ENCODE measurements at regions not wholly inside any gene's neighbourhood (a gene's known extent, or its start where the extent isn't known, plus 50 kb on each side); places are given as distances from the start of the nearest gene placed in this dataset.

- Histone ChIP-seq H3K9ac (ENCODE audit: insufficient read depth, low read length, poor library complexity, severe bottlenecking) (no peak overlapping the region), H3K4me2 (replicated peaks; ENCODE audit: extremely low read depth, low read length, poor library complexity, severe bottlenecking) (no peak overlapping the region), H3K4me3 (replicated peaks in 1 of 3; ENCODE audit: low read depth in 2 of 3, low read length in 3 of 3) (no peak overlapping the region), H3K79me2 (ENCODE audit: insufficient read depth, low read length) (no peaks in the 10 kb centered on the region), H3K27me3 (ENCODE audit: control insufficient read depth in 2 of 2, insufficient read depth in 2 of 2, low read length in 2 of 2) (no peaks in the 10 kb centered on the region), H3K4me1 (ENCODE audit: control insufficient read depth in 1 of 2, insufficient read depth in 2 of 2, low read length in 2 of 2) (no peaks in the 10 kb centered on the region), H3K9me3 (replicated peaks in 1 of 2; ENCODE audit: control insufficient read depth in 1 of 2, insufficient read depth in 1 of 2, low read length in 2 of 2) (peaks cover 9% of the 10 kb centered on the region in 2 donors), H3K27ac (ENCODE audit: low read depth in 1 of 2, low read length in 2 of 2) (no peak overlapping the region), H2AFZ (ENCODE audit: insufficient read depth, low read depth, low read length, poor library complexity, severe bottlenecking) (no peak overlapping the region), H4K20me1 (ENCODE audit: insufficient read depth, low read length) (no peaks in the 10 kb centered on the region), H3K36me3 (replicated peaks in 1 of 2; ENCODE audit: control insufficient read depth in 1 of 2, insufficient read depth in 2 of 2, low read length in 2 of 2) (no peaks in the 10 kb centered on the region)
- Mint-ChIP-seq H3K4me1 (no peaks in the 10 kb centered on the region), H3K27me3 (ENCODE audit: low read depth in 3 of 3) (peaks cover 0 to 1% (median 1%) of the 10 kb centered on the region in 3 donors), H3K36me3 (no peaks in the 10 kb centered on the region), H3K9me3 (peaks cover 0 to 13% (median 3%) of the 10 kb centered on the region in 7 donors), H3K4me3 (no peak overlapping the region), H3K27ac (no peak overlapping the region)
- DNase-seq, result no peak
- no peak for TF ChIP-seq CTCF (IDR thresholded peaks at IDR 0.05)
- intact Hi-C loops (cut with micrococcal nuclease), result no loop called here
- whole genome bisulfite sequencing (ENCODE audit: insufficient coverage), result no CpG with 5 or more reads among the region's 5 CpGs
These were observed 769.8 kb upstream of the MGAT4C start for GRCh38 chr12:87025976-87026375.

- peaks cover 0 to 15% (median 2%) of the 10 kb centered on the region in 7 donors for H3K9me3 Mint-ChIP-seq
- H3K9ac ChIP-seq (ENCODE audit: insufficient read depth, low read length, poor library complexity, severe bottlenecking), result no peak overlapping the region
- intact Hi-C loops (cut with micrococcal nuclease), result no loop called here
- no peak for DNase-seq
- no peaks in the 10 kb centered on the region for H4K20me1 ChIP-seq (ENCODE audit: insufficient read depth, low read length)
- H3K4me2 ChIP-seq (replicated peaks; ENCODE audit: extremely low read depth, low read length, poor library complexity, severe bottlenecking), result no peak overlapping the region
- peaks cover 12% of the 10 kb centered on the region in 2 donors for H3K9me3 ChIP-seq (replicated peaks in 1 of 2; ENCODE audit: control insufficient read depth in 1 of 2, insufficient read depth in 1 of 2, low read length in 2 of 2)
- no peaks in the 10 kb centered on the region for H3K27me3 ChIP-seq (ENCODE audit: control insufficient read depth in 2 of 2, insufficient read depth in 2 of 2, low read length in 2 of 2)
- no peaks in the 10 kb centered on the region for H3K36me3 ChIP-seq (replicated peaks in 1 of 2; ENCODE audit: control insufficient read depth in 1 of 2, insufficient read depth in 2 of 2, low read length in 2 of 2)
- H3K4me3 Mint-ChIP-seq, result no peak overlapping the region
- no peak overlapping the region for H3K27ac Mint-ChIP-seq
- H3K79me2 ChIP-seq (ENCODE audit: insufficient read depth, low read length), result no peaks in the 10 kb centered on the region
- H3K27me3 Mint-ChIP-seq (ENCODE audit: low read depth in 3 of 3), result peaks cover 0 to 1% (median 1%) of the 10 kb centered on the region in 3 donors
- no peak overlapping the region for H3K27ac ChIP-seq (ENCODE audit: low read depth in 1 of 2, low read length in 2 of 2)
- H2AFZ ChIP-seq (ENCODE audit: insufficient read depth, low read depth, low read length, poor library complexity, severe bottlenecking), result no peak overlapping the region
- 86% methylated on average over 1 of the region's 2 CpGs for WGBS (ENCODE audit: insufficient coverage)
- no peak overlapping the region for H3K4me3 ChIP-seq (replicated peaks in 1 of 3; ENCODE audit: low read depth in 2 of 3, low read length in 3 of 3)
- TF ChIP-seq CTCF (IDR thresholded peaks at IDR 0.05), result no peak
- H3K4me1 Mint-ChIP-seq, result no peaks in the 10 kb centered on the region
- H3K4me1 ChIP-seq (ENCODE audit: control insufficient read depth in 1 of 2, insufficient read depth in 2 of 2, low read length in 2 of 2), result no peaks in the 10 kb centered on the region
- no peaks in the 10 kb centered on the region for H3K36me3 Mint-ChIP-seq
These were observed 765.2 kb upstream of the MGAT4C start for GRCh38 chr12:87021400-87021799.

Measured in CD14-positive monocyte (primary cell).